ENCODE measurements at regions not wholly inside any gene's neighbourhood (a gene's known extent, or its start where the extent isn't known, plus 50 kb on each side); places are given as distances from the start of the nearest gene placed in this dataset.

- no peak for TF ChIP-seq POLR2A (IDR thresholded peaks at IDR 0.05; ENCODE audit: borderline replicate concordance, extremely low read depth, insufficient read depth, insufficient read length)
- no peak for TF ChIP-seq EZH2phosphoT487 (IDR thresholded peaks at IDR 0.05; ENCODE audit: borderline replicate concordance)
- TF ChIP-seq CTCF (IDR thresholded peaks at IDR 0.05 in 2 of 3, conservative IDR thresholded peaks at IDR 0.05 in 1 of 3; ENCODE audit: borderline replicate concordance in 1 of 3, insufficient read depth in 1 of 3, low read depth in 2 of 3, low read length in 2 of 3), result no peak
- TF ChIP-seq POLR2AphosphoS5 (IDR thresholded peaks at IDR 0.05; ENCODE audit: low read depth, low read length), result no peak
- TF ChIP-seq RAD21 (IDR thresholded peaks at IDR 0.05; ENCODE audit: low read depth), result no peak
- TF ChIP-seq MAX (IDR thresholded peaks at IDR 0.05), result no peak
- TF ChIP-seq SIN3A (IDR thresholded peaks at IDR 0.05; ENCODE audit: low read depth), result no peak
- TF ChIP-seq REST (IDR thresholded peaks at IDR 0.05; ENCODE audit: low read depth), result no peak
- no peak for TF ChIP-seq YY1 (IDR thresholded peaks at IDR 0.05; ENCODE audit: extremely low read depth, insufficient replicate concordance, low read depth, low read length)
- no peak for TF ChIP-seq CEBPB (IDR thresholded peaks at IDR 0.05; ENCODE audit: low read depth)
- no peak for TF ChIP-seq EZH2 (IDR thresholded peaks at IDR 0.05)
- no peak for TF ChIP-seq ATF3 (IDR thresholded peaks at IDR 0.05)
- no peak for TF ChIP-seq ZNF274 (IDR thresholded peaks at IDR 0.05; ENCODE audit: low read depth, low read length)
- TF ChIP-seq TCF7L2 (IDR thresholded peaks at IDR 0.05; ENCODE audit: borderline replicate concordance, extremely low read depth, insufficient read depth, insufficient read length), result no peak
Observed at GRCh38 chr1:163906283-163906682, 584.5 kb downstream of the NUF2 start.

Measured in HCT116 (cell line).